Inflammatory macrophage treated with lipopolysaccharide for 4 hours (primary cell): ENCODE measurements at regions not wholly inside any gene's neighbourhood (a gene's known extent, or its start where the extent isn't known, plus 50 kb on each side); places are given as distances from the start of the nearest gene placed in this dataset.

Experiments used
- DNase-seq: peaks from one replicate; pipeline ENCODE4 v3.0.0-alpha.2; 2020

DNA sequence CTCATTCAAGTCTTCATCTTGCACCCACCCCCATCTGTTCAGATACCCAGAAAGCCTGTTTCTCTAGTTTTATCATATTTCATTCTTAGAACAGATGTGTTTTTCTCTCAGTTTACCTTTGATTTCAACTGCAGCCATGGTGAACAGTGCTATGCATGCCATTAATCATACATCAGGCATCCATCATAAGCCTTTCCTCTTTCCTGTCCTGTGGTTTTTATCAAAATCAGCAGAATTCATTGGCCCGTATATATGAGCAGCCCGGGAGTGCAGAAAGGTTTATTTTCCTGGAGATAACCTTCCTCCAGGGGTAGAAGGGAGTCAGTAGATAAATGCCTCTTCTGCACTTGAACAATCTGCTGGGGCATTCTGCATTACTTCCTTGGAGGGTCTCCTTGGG lies 65.7 kb downstream of the IL21 start:
- no peak for DNase-seq

DNA sequence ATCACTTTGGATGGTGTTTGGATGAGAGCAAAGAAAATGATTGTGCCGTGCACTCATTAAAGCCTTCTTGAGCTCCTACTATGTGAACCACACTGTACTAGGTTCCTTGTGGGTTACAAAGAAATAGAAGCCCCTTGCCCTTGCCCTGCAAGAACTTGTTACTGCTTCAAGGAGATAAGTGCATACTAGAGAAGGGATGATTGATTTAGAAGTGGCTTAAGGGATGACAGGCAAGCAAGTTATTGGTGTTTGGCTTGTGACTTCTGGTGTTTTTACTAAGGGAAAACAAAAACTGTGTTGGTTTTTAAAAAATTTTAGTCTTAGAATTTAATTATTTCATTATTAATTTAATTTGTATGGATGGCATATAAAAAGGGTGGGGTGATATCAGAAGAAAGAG lies 67.4 kb downstream of the IL21 start:
- no peak for DNase-seq

DNA sequence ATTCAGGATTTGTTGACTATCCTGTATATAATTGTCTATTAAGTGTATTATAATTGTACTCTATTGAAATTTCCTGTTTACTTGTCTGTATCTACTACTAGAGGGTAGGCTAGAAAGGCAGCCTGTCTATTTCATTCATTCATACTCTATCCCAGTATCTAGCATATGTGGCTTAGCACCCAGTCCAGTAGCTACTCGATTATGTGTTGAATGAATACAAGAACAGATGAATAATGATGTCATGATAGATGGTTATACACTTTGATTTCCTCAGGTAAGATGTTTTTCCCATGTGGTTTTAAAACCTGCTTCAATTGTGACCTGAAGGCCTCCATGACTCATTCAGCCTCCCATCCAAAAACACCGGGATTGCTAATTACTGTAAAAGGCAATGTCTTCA lies 68.0 kb downstream of the IL21 start:
- no peak for DNase-seq

DNA sequence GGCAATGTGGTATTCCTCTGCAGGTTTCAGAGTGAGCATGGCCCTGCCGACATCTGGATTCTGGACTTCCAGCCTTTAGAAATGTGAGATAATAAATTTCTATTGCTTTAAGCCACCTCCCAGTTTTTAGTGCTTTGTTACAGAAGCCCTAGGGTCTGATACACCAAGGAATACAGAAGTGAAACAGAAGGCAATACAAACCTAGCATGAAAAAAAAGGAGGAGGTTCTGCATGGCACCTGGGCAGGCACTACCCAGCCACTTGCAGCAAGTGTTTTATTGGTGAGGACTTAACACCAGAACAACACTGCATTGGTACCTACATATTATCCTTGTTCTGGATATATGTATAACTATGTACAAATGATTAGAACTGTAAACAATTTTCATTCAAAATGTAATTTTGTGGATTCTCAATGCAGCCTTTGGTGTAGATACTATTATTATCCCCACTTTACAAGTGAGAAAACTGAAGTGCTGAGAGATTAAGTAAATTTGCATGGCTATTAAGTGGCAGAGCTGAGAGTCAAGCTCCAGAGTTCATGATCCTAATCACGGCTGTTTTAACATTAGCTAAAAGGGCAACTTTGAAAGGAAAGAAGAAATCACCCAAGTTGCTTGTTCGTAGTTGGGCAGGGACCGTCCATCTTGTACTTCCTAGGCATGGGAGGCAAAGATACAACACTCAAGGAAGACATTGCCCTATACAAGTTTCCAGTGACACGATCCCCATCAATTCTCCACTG lies 71.8 kb downstream of the IL21 start:
- no peak for DNase-seq

DNA sequence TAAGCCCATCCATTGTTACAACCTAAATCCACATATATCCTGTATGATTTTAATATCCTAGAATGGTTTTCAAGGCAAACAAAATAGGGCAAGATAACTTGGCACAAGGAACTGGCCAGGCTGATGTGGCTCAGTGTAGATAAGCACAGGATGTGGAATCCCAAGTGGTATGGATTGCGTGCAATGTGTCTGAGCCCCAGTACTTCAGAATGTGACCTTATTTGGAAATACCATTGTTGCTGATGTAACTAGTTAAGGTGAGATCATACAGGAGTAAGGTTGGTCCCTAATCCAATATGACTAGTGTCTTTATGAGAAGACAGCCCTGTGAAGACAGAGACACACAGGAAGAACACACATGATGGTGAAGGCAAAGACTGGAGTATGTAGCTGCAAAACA lies 72.4 kb downstream of the IL21 start:
- no peak for DNase-seq

DNA sequence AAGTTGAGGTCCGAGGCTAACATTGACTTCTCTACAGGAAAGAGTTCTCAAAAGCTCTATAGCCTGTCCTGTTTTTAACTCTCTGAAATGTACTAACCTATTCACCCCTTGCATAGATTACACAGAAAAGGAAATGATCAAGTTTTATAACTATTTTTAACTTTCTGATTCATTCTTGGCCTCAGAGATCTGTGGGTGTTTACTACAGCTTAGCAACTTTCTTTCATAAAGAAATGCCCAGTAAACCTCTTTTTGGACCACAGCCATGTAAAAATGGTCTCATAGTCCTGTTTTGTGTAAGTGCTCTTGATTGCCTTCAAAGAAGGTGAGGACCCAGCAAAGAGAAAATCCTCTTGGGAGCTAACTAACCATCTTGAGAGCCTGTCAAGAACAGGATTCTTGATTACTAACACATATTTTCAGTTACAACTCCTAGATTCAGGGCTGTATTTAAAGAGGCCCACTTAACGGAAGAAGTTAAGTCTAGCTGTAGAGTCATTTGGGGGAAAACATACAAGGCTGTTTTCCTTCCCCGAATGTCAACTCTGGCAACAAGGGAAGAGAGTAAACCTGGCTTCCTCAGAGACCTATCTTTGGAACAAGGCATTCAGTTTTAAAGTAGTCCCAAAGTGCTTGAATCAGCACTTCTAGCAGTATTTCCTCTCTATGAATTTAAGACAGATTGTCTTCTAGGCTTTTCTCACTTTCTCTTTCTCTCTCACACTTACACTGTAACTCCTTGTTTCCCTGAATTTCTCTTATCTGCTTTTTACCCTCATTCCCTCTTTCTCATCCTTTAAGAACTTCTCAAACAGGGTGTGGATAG lies 78.2 kb downstream of the IL21 start:
- DNase-seq, result no peak

DNA sequence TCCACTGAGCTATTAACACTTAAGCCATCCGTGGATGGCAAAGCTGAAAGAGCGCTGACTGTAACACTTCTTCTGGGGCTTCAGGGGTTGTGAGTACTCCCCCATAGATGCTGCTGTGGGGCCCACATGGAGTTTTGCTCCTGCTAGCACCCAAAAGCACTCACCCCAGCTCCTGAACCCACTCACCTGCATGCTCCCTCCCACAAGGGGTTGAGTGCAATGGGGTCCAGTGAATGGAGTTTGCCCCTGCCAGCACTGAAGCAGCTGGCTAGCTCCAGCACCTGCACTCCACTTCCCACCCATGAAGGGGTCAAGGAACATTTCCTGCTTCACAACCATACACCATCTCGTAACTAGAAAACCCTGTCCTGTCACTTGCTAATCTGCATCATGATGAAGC lies 78.9 kb downstream of the IL21 start:
- no peak for DNase-seq

DNA sequence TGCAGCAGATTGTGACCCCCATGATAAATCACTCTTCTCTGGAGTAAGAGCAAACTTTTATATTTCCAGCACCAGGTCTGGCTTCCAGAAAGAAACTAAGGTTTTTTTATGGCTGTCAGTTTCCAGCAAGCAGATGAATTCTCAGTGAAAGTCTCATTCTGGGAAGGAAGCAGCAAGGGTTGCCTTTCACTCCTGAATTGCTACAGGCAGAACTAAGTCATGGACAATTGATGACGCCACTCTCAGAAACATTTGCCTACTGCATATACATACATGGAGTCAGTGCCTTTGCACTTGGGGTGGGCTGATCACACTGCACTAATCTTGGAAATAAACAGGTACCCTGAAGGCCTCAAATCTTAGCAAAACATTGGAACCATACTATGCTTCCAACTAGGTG lies 80.0 kb downstream of the IL21 start:
- DNase-seq, result no peak

DNA sequence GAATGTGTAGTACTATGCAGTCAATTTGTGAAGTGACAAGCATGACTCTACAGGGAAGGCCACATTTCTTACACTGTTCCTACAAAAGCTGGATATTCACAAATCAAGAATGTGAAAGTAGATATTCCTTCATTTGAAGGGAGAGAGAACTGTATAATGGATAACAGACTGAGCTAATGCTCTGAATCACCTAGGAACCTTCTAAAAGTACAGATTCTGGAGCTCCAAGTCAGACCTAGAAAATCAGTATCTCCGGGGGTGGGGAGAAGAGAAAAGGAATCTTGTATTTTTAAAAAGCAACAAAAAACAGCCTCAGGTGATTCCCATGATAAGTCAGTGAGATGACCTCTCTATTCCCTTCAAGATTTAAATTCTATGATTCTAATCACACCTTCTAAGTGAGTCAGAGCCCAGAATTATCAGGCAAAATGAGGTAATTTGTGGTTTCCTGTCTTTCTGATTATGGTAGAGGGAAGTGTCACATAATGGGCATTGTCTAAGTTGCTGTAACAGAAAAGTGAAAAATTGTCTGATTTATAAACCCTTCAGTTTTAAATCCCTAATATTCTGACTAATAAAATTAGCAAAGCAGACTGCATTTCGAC lies 80.9 kb downstream of the IL21 start:
- DNase-seq, result peak; percentile 19

DNA sequence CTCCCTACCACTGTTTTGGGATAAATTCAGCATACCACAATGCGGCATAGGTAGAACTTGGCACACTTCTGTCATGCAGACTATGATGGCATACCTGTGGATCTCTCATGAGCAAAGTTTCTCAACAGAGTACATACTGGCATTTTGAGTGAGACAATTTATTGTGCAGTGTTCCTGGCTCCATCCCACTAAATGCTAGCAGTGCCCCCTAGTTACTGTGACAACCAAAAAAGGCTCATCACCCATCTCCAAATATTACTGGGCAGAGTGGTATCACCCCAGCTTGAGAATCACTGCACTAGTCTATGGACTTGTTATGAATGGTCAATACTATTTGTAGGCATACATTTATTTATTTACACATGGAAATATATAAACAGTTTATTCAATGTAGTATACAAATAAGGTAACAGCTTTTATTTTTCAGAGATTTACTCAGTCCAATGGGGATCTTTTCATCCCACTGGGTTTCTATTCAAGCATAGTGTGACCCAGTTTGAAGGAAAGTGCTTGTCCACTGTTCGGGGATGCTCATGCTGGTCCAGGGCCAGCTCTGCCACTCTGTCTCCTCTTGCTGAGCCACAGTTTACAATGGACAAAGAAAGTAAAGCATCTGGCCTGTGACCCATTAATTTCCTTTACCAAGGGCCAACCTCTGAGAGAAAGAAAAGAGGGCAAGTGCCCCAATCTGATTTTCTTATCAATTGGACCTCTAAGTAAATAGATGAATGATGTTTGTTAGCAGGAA lies 81.0 kb upstream of the IL2 start:
- no peak for DNase-seq

DNA sequence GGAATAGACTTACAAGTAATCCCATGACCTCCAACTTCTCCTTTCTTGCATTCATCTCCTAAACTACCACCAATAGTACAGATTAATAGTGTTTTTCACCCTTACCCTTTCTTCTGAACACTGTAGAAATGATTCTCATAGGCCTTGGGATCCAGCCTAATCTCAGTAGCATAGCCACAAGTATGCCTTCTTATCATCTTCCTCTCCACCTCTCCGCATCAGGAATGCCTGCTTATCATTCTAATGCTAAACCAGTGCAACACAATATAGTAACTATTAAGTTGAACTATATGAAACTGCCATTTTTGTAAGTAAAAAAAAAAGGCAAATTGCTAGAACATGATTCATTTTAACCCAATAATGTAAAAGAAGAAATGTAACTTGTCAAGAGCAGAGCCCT lies 79.5 kb upstream of the IL2 start:
- no peak for DNase-seq

DNA sequence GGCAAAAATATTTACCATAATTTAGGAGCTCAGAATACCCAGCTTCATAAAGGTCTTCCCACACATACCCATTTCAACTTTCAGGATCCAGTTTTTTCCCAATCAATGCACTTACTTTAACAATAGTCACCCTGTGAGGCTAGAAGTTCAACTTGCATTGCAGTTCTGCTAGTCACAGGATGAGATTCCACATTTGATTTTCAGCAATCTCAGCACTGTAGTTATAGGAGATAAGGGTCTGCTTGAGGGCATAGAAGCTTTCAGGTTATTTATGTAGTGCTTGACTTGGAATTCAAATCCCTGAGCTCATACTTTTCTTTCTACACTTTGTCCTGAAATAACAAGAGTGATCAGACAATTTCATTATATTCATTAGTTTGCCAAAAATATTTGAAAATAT lies 78.3 kb upstream of the IL2 start:
- DNase-seq, result no peak

DNA sequence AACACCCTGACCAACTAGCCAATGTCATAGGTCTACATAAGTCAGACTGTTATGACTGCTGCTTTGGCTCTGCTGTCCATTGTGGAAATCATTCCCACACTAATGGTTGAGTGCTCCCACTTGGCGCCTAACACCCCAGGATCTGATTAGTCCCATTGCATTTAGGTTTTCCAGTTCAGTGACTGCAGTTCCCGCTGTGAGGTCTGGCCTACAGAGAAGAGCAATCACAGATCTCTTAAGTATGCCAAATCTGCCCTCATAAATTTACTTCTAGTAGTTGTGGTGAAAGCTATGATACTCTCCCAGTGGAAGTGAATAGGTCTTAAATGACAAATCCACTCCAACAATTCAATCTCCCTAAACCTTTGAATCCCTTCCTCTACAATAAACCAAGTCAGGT lies 77.3 kb upstream of the IL2 start:
- no peak for DNase-seq

DNA sequence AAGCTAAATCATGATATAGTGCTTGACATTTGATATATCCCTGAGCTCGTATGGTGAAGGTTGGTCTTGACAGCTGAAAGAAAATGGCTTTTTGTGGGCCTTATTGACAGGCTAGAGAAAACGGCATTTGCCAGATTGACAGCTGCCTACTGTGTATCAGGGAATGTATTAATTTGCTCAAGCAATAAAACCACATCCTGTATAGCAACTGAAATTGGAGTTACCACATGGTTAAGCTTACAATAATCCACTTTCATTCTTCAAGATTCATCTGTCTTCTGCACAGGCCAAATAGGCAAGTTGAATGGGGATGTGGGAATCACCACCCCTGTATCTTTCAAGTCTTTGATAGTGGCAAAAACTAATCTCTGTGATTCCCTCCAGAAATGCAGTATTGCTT lies 76.2 kb upstream of the IL2 start:
- DNase-seq, result no peak

DNA sequence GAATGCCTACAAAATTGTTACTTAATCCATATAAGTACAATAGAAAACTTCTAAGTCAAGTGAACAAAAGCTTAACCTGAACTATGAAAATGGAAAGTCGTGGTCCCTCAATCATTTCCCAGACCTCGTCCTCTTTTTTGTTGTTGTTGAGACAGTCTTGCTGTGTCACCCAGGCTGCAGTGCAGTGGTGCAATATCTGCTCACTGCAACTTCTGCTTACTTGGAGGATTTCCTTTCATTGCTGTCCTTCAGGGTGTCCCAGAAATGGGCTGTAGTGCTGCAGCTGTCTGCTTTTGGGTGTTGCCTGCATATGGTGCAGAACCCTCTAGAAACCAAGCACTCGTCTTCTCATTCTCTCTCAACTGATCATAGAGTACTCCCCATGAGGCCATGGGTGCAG lies 75.0 kb upstream of the IL2 start:
- no peak for DNase-seq

DNA sequence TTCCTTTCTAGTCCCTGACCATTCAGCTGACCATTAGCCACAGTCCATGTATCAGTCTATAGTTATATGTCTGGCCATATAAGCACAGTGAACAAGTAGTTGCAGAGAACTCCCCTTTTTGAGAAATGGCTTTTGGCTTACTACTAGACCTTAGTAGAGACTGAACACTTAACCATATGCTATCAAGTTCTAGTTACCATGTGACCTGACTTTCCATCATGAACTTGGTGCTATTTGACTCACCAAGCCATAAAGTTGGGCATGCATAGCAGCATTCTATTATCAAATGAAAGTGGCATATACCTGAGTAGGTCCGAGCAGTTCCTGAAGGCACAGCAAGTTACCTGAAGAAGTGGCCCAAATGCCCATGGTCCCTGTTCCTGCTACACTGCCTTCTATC lies 74.5 kb upstream of the IL2 start:
- no peak for DNase-seq

DNA sequence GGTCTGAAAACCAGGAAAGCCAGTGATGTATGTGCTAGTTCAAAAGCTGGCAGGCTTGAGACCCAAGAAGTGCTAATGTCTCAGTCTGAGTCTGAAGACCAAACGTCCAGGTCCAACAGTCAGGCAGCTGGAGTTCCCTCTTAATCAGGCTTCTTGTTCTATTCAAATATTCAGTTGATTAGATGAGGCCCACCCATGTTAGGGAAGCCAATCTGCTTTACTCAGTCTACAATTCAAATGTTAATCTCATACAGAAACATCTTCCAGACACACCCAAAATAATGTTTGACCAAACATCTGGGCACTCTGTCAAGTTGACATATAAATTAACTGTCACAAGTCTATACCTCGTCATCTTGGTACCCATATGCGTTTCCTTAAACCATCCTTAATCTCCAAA lies 72.4 kb upstream of the IL2 start:
- no peak for DNase-seq

DNA sequence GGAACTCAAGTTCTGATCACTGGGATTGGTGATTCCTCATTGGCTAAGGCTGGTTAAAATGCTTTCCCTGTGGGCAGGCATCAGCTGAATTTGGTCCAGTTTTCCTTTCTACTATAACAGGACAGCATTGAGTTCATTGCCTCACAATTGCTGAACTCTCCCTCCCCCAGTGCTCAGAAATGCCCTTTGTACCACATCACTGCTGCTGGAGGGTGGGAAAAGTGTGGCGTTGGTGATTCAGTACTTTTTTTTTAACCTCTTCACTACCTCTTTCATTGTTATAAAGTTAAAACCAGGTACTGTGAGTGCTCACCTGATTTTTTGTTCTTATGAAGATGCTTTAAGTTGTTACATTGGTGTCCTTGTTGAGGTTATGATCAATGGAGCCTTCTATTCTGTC lies 69.3 kb upstream of the IL2 start:
- no peak for DNase-seq

DNA sequence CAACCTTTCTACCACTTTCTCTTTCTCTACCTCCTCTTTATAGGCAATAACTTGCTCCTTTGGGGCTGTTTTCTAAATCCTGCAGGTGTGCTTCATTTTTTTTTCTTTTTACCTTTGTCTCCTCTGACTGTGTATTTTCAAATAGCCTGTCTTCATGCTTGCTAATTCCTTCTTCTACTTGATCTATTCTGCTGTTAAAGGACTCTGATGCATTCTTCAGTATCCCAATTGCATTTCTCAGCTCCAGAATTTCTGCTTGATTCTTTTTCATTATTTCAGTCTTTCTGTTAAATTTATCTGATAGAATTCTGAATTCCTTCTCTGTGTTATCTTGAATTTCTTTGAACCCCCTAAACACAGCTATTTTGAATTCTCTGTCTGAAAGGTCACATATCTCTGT lies 67.7 kb upstream of the IL2 start:
- no peak for DNase-seq

DNA sequence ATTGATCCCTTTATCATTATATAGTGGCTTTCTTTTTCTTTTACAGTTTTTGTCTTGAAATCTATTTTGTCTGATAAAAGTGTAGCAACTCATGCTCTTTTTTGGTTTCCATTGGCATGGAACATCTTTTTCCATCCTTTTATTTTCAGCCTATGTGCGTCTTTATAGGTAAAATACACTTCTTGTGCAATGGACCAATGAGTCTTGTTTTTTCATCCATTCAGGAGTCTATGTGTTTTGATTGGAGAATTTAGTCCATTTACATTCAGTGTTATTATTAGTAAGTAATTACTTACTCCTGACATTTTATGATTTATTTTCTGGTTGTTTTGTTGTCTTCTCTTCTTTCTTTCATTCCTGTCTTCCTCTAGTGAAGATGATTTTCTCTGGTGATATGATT lies 66.4 kb upstream of the IL2 start:
- DNase-seq, result no peak

DNA sequence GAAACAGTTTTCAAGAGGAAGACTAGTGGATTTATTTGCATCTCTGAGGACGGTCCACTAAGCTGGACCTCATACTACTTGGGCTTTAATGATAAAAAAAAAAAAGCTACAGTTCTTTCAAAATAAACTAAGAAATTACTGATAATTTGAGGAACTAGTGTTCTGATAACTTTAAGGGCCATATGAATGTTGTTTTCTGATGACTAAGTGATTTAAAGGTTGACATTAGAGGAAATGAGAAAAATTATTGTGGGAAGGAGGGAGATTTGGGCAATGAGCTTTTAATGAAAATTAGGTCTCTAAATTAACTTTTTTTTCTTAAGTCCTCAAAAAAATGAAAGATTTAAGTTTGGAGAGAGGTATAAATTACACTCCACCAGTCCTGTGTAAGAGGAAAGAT lies 60.8 kb upstream of the IL2 start:
- no peak for DNase-seq

DNA sequence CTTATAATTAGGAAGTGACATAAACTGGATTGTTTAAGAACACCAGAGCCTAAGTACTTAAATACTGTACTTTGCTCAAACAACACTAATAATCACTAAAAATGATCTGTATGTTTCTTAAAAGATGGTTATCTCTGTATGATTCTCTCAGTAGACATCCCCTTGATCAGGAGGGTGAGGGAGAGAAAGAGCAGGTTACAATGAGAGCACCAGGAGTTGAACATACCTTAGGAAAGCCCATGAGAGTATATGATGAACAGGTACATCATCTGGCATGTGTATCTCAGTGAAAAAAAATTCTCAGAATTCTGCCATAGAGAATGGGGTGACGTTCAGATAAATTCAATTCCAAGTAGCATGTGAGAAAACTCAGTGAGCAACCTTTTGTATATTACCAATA lies 59.9 kb upstream of the IL2 start:
- no peak for DNase-seq

DNA sequence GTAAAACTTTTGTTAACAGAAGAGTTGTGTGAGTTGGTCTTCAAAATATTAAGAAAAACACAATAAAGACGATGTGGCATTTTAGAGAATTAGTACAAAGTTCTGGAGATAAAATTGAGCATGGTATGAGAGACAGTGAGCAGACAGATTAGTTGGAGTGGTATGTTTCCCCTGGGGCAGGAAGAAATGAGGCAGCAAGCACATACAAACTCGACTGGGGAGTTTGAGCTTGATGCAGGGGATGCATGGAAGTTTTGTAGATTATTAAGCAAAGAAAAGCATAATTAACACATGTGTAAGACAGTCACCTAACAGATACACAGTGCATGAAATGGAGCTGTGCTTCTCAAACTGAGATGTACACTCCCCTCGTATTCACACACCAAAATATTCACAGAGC lies 58.1 kb upstream of the IL2 start:
- no peak for DNase-seq

DNA sequence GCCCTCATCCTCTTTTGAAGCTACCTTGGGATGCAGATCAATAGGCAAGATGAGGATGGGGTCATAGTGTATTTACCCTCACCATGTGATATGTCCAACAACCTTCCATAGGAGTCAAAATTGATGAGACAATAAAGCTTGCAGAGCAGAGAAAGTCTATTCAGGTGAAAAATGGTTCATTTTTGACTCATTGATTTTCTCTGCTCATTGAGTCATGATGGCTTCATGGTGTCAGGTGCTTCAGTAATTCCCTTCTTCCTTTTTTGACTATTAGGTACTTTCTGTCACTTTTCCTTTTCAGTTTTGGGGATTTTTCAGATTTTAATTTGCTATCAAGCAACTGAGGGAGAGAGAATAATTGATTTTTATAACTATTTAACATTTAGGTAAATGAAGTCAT lies 55.9 kb upstream of the IL2 start:
- DNase-seq, result no peak
